ENCODE measurements at regions not wholly inside any gene's neighbourhood (a gene's known extent, or its start where the extent isn't known, plus 50 kb on each side); places are given as distances from the start of the nearest gene placed in this dataset.

- no peak overlapping the region for H3K4me3 ChIP-seq (ENCODE audit: extremely low read depth in 1 of 4, insufficient read depth in 2 of 4, low read depth in 3 of 4, low read length in 4 of 4)
- DNase-seq (ENCODE audit: low read depth in 1 of 2, low spot score in 2 of 2) (no peak), FAIRE-seq (no peak)
- no peaks in the 10 kb centered on the region for H3K23me2 ChIP-seq (ENCODE audit: low read depth, low read length)
- H3K14ac ChIP-seq (ENCODE audit: insufficient read length): no peak overlapping the region
- H4K8ac ChIP-seq (ENCODE audit: extremely low read depth, insufficient read depth, low read length): no peak overlapping the region
- no peak overlapping the region for H3K23ac ChIP-seq (ENCODE audit: insufficient read length)
- 100% methylated on average over 1 of the region's 1 CpG; no CpG with 5 or more reads in 1 of the 2 experiments for WGBS, 2 experiments (ENCODE audit: extremely low coverage in 1 of 2, insufficient coverage in 1 of 2, insufficient read length in 1 of 2, insufficient replicate concordance in 2 of 2, low coverage in 1 of 2, low lambda C conversion rate in 2 of 2, missing lambda C conversion rate in 1 of 2)
- no peak overlapping the region for H2BK15ac ChIP-seq (ENCODE audit: low read length)
- H4K5ac ChIP-seq (ENCODE audit: insufficient read length, low read depth, low read length): no peak overlapping the region
- CTCF ChIA-PET (ENCODE audit: partially characterized antibody): no interaction called here
- no peaks in the 10 kb centered on the region for H3K36me3 ChIP-seq (ENCODE audit: control insufficient read depth in 2 of 4, insufficient read depth in 4 of 4, low read length in 3 of 4)
- no peak overlapping the region for H2AK5ac ChIP-seq (ENCODE audit: low read depth, low read length)
- POLR2A ChIA-PET (ENCODE audit: partially characterized antibody): no interaction called here
- no peaks in the 10 kb centered on the region for H3K79me2 ChIP-seq (ENCODE audit: control insufficient read depth in 1 of 2, insufficient read depth in 2 of 2, low read length in 2 of 2)
- no peaks in the 10 kb centered on the region for H3K9me3 ChIP-seq (ENCODE audit: insufficient read depth in 2 of 2, low read depth in 1 of 2, low read length in 1 of 2)
- H2BK120ac ChIP-seq (replicated peaks; ENCODE audit: low read depth, low read length): no peak overlapping the region
- H3K27ac ChIP-seq (ENCODE audit: low read depth, low read length): no peak overlapping the region
- no peaks in the 10 kb centered on the region for H3K79me1 ChIP-seq (ENCODE audit: low read depth, low read length)
- no peak overlapping the region for H3K56ac ChIP-seq (replicated peaks; ENCODE audit: insufficient read length, low read depth, low read length)
- H3K9ac ChIP-seq (replicated peaks in 1 of 4; ENCODE audit: extremely low read depth in 1 of 4, low read depth in 3 of 4, low read length in 3 of 4): no peak overlapping the region
- no peaks in the 10 kb centered on the region for H3K27me3 ChIP-seq (replicated peaks in 1 of 4; ENCODE audit: control insufficient read depth in 3 of 4, extremely low read depth in 1 of 4, insufficient read depth in 3 of 4, low read length in 3 of 4)
- H3K4me2 ChIP-seq (ENCODE audit: insufficient read depth in 1 of 2, low read depth in 2 of 2, low read length in 2 of 2): no peak overlapping the region
- H2AFZ ChIP-seq (ENCODE audit: low read length): no peak overlapping the region
- H4K91ac ChIP-seq (replicated peaks; ENCODE audit: insufficient read length, low read length): no peak overlapping the region
- H3K18ac ChIP-seq (ENCODE audit: extremely low read depth, low read length): no peak overlapping the region
- H2BK20ac ChIP-seq (ENCODE audit: low read length): no peak overlapping the region
- no peaks in the 10 kb centered on the region for H3K4me1 ChIP-seq (replicated peaks in 1 of 4; ENCODE audit: control insufficient read depth in 3 of 4, insufficient read depth in 4 of 4, low read length in 3 of 4)
- H4K20me1 ChIP-seq (replicated peaks in 1 of 2; ENCODE audit: control insufficient read depth in 1 of 2, insufficient read depth in 2 of 2, low read length in 2 of 2): no peaks in the 10 kb centered on the region
- H3K4ac ChIP-seq (replicated peaks; ENCODE audit: insufficient read length, low read depth, low read length): no peak overlapping the region
- H2BK12ac ChIP-seq (ENCODE audit: low read depth, low read length): no peak overlapping the region
- H2BK5ac ChIP-seq (ENCODE audit: low read depth, low read length): no peak overlapping the region
- TF ChIP-seq NRF1 (IDR thresholded peaks at IDR 0.05; ENCODE audit: low read depth, low read length) (no peak), GABPA (IDR thresholded peaks at IDR 0.05; ENCODE audit: borderline replicate concordance, insufficient read depth, low read length) (no peak), ZNF274 (IDR thresholded peaks at IDR 0.05; ENCODE audit: borderline replicate concordance, extremely low read depth, low read length) (no peak)
These were observed 1215.6 kb upstream of the MAP3K7 start for GRCh38 chr6:91802431-91802830.

All from H1 (cell line).